ENCODE measurements at regions not wholly inside any gene's neighbourhood (a gene's known extent, or its start where the extent isn't known, plus 50 kb on each side); places are given as distances from the start of the nearest gene placed in this dataset.

GRCh38 chr1:22387919-22388580 lies 63.6 kb upstream of the ZBTB40 start:
- CTCF ChIA-PET = no interaction called here
- no peaks in the 10 kb centered on the region for H3K79me2 ChIP-seq (ENCODE audit: control insufficient read depth, insufficient read depth, low read length)
- Mint-ChIP-seq H3K27ac (no peak overlapping the region), H3K4me1 (no peaks in the 10 kb centered on the region), H3K9me3 (ENCODE audit: insufficient read depth) (no peaks in the 10 kb centered on the region), H3K4me3 (no peak overlapping the region), H3K27me3 (peaks cover 18% of the 10 kb centered on the region)
- no peak overlapping the region for H3K4me2 ChIP-seq (replicated peaks; ENCODE audit: low read depth, low read length, poor library complexity, severe bottlenecking)
- POLR2A ChIA-PET = no interaction called here
- intact Hi-C loops (cut with micrococcal nuclease) = no loop called here
- H2AFZ ChIP-seq (ENCODE audit: insufficient read depth, low read depth, low read length, poor library complexity, severe bottlenecking) = no peak overlapping the region
- no peaks in the 10 kb centered on the region for H3K36me3 ChIP-seq (replicated peaks in 1 of 2; ENCODE audit: control extremely low read depth in 1 of 2, control insufficient read depth in 1 of 2, extremely low read depth in 1 of 2, insufficient read depth in 2 of 2, low read length in 1 of 2)
- H3K4me1 ChIP-seq (ENCODE audit: control insufficient read depth in 2 of 2, insufficient read depth in 2 of 2, low read length in 2 of 2) = no peaks in the 10 kb centered on the region
- H3K27me3 ChIP-seq (replicated peaks in 1 of 4; ENCODE audit: control extremely low read depth in 1 of 4, control insufficient read depth in 3 of 4, insufficient read depth in 4 of 4, low read length in 3 of 4) = peaks cover 0 to 5% (median 2%) of the 10 kb centered on the region in 4 experiments
- H4K20me1 ChIP-seq (ENCODE audit: control insufficient read depth, insufficient read depth, low read length, poor library complexity, severe bottlenecking) = no peaks in the 10 kb centered on the region
- no peak overlapping the region for H3K27ac ChIP-seq (ENCODE audit: low read length in 2 of 2)
- TF ChIP-seq EZH2 (IDR thresholded peaks at IDR 0.05; ENCODE audit: borderline replicate concordance, insufficient read depth, low read depth, low read length, poor library complexity, severe bottlenecking) (no peak), CTCF (IDR thresholded peaks at IDR 0.05) (no peak)
- H3K9me3 ChIP-seq (ENCODE audit: control extremely low read depth in 1 of 3, control insufficient read depth in 2 of 3, insufficient read depth in 1 of 3, low read length in 2 of 3) = no peaks in the 10 kb centered on the region
- ATAC-seq (ENCODE audit: low read depth) (no peak), DNase-seq (no peak)
- WGBS (ENCODE audit: insufficient coverage) = 86% methylated on average over 5 of the region's 13 CpGs
- no peak overlapping the region for H3K9ac ChIP-seq (ENCODE audit: low read length)
- no peak overlapping the region for H3K4me3 ChIP-seq (ENCODE audit: control extremely low read depth in 1 of 5, extremely low read depth in 1 of 5, insufficient read depth in 1 of 5, low read depth in 2 of 5, low read length in 4 of 5)

GRCh38 chr1:22388671-22389450 lies 62.8 kb upstream of the ZBTB40 start:
- WGBS (ENCODE audit: insufficient coverage) = 81% methylated on average over 16 of the region's 19 CpGs
- peaks cover 0 to 8% (median 2%) of the 10 kb centered on the region in 4 experiments for H3K27me3 ChIP-seq (replicated peaks in 1 of 4; ENCODE audit: control extremely low read depth in 1 of 4, control insufficient read depth in 3 of 4, insufficient read depth in 4 of 4, low read length in 3 of 4)
- H3K9me3 Mint-ChIP-seq (ENCODE audit: insufficient read depth) = no peaks in the 10 kb centered on the region
- no peaks in the 10 kb centered on the region for H3K79me2 ChIP-seq (ENCODE audit: control insufficient read depth, insufficient read depth, low read length)
- H3K4me3 Mint-ChIP-seq = no peak overlapping the region
- ChIA-PET CTCF (no interaction called here), POLR2A (no interaction called here)
- peaks cover 15% of the 10 kb centered on the region for H3K27me3 Mint-ChIP-seq
- intact Hi-C loops (cut with micrococcal nuclease) = no loop called here
- no peaks in the 10 kb centered on the region for H3K36me3 ChIP-seq (replicated peaks in 1 of 2; ENCODE audit: control extremely low read depth in 1 of 2, control insufficient read depth in 1 of 2, extremely low read depth in 1 of 2, insufficient read depth in 2 of 2, low read length in 1 of 2)
- no peak overlapping the region for H3K27ac ChIP-seq (ENCODE audit: low read length in 2 of 2)
- H3K4me1 Mint-ChIP-seq = no peaks in the 10 kb centered on the region
- no peak overlapping the region for H3K9ac ChIP-seq (ENCODE audit: low read length)
- H3K9me3 ChIP-seq (ENCODE audit: control extremely low read depth in 1 of 3, control insufficient read depth in 2 of 3, insufficient read depth in 1 of 3, low read length in 2 of 3) = no peaks in the 10 kb centered on the region
- ATAC-seq (ENCODE audit: low read depth) = no peak
- H3K4me2 ChIP-seq (replicated peaks; ENCODE audit: low read depth, low read length, poor library complexity, severe bottlenecking) = no peak overlapping the region
- H3K4me1 ChIP-seq (ENCODE audit: control insufficient read depth in 2 of 2, insufficient read depth in 2 of 2, low read length in 2 of 2) = no peaks in the 10 kb centered on the region
- no peaks in the 10 kb centered on the region for H4K20me1 ChIP-seq (ENCODE audit: control insufficient read depth, insufficient read depth, low read length, poor library complexity, severe bottlenecking)
- no peak overlapping the region for H3K4me3 ChIP-seq (ENCODE audit: control extremely low read depth in 1 of 5, extremely low read depth in 1 of 5, insufficient read depth in 1 of 5, low read depth in 2 of 5, low read length in 4 of 5)
- DNase-seq = no peak
- no peak overlapping the region for H3K27ac Mint-ChIP-seq
- TF ChIP-seq EZH2 (IDR thresholded peaks at IDR 0.05; ENCODE audit: borderline replicate concordance, insufficient read depth, low read depth, low read length, poor library complexity, severe bottlenecking) (no peak), CTCF (IDR thresholded peaks at IDR 0.05) (no peak)
- H2AFZ ChIP-seq (ENCODE audit: insufficient read depth, low read depth, low read length, poor library complexity, severe bottlenecking) = no peak overlapping the region
